Small intestine (tissue), 7 donors: ENCODE measurements at regions not wholly inside any gene's neighbourhood (a gene's known extent, or its start where the extent isn't known, plus 50 kb on each side); places are given as distances from the start of the nearest gene placed in this dataset.

Source experiments
- DNase-seq, 2 donors: peaks; one replicate each; pipeline versions ENCODE4 v3.0.0 to v3.0.0-alpha.2; 2013
- FAIRE-seq: peaks from 2 replicates; lab custom pipeline; 2012; peaks lifted over from hg19 to GRCh38; lab: Jason Lieb, UNC
- H3K27ac ChIP-seq, 3 donors: one replicate each; pipeline ENCODE4 v1.5.1; 2013; ENCODE audit warnings: low read length in 2 of 3, mild to moderate bottlenecking in 2 of 3, control low read depth in 1 of 3, inconsistent platforms in 1 of 3, low read depth in 1 of 3, moderate library complexity in 1 of 3
- H3K27me3 ChIP-seq, 3 donors: one replicate each; pipeline ENCODE4 v1.6.1; 2013; ENCODE audit warnings: low read length in 3 of 3, inconsistent platforms in 1 of 3; ENCODE audit not compliant: control insufficient read depth in 3 of 3, insufficient read depth in 3 of 3
- H3K36me3 ChIP-seq, 3 donors: one replicate each; pipeline ENCODE4 v1.6.1; 2013; ENCODE audit warnings: low read length in 3 of 3, inconsistent platforms in 1 of 3, low read depth in 1 of 3, mild to moderate bottlenecking in 1 of 3, moderate library complexity in 1 of 3; ENCODE audit not compliant: control insufficient read depth in 3 of 3, insufficient read depth in 2 of 3
- H3K4me1 ChIP-seq, 3 donors: one replicate each; pipeline ENCODE4 v1.6.1; 2013; ENCODE audit warnings: low read length in 2 of 3, inconsistent platforms in 1 of 3, low read depth in 1 of 3, mild to moderate bottlenecking in 1 of 3, moderate library complexity in 1 of 3; ENCODE audit not compliant: control insufficient read depth in 3 of 3, insufficient read depth in 2 of 3
- H3K4me3 ChIP-seq, 3 donors: one replicate each; pipeline ENCODE4 v1.5.1; 2013; ENCODE audit warnings: low read length in 3 of 3, control low read depth in 1 of 3, inconsistent platforms in 1 of 3, low read depth in 1 of 3, mild to moderate bottlenecking in 1 of 3, moderate library complexity in 1 of 3
- H3K9me3 ChIP-seq, 2 donors: one replicate each; pipeline ENCODE4 v1.6.1; 2013; ENCODE audit warnings: low read depth in 1 of 2, low read length in 1 of 2; ENCODE audit not compliant: control insufficient read depth in 2 of 2, insufficient read depth in 1 of 2
- WGBS, 3 donors: extraction: QIAGEN DNeasy Blood & Tissue Kit; methylation state at CpG; one replicate each; pipeline ENCODE4 v1.1.7; 2013; 5-methylcytosine and 5-hydroxymethylcytosine counted together
- donor health status: healthy with polysubstance abuse.
- donor health status: control.
- donor health status: control.
- donor health status: Bipolar disorder and iron deficiency.
- donor health status: healthy.

- Histone ChIP-seq H3K9me3 (no peaks in the 10 kb centered on the region), H3K4me1 (no peaks in the 10 kb centered on the region), H3K4me3 (no peak overlapping the region), H3K27me3 (no peaks in the 10 kb centered on the region), H3K27ac (no peak overlapping the region), H3K36me3 (no peaks in the 10 kb centered on the region)
- no peak for DNase-seq
- no peak for FAIRE-seq
Observed at GRCh38 chr3:18572809-18573208, 147.7 kb upstream of the SATB1 start.

- H3K9me3 ChIP-seq = no peaks in the 10 kb centered on the region
- no peaks in the 10 kb centered on the region for H3K4me1 ChIP-seq
- no peak overlapping the region for H3K27ac ChIP-seq
- no peaks in the 10 kb centered on the region for H3K36me3 ChIP-seq
- DNase-seq = no peak
- H3K27me3 ChIP-seq = no peaks in the 10 kb centered on the region
- no peak for FAIRE-seq
- H3K4me3 ChIP-seq = no peak overlapping the region
Observed at GRCh38 chr3:18567293-18567692, 142.2 kb upstream of the SATB1 start.

GRCh38 chr3:18562364-18563154 is 137.4 kb upstream of the SATB1 start:
- FAIRE-seq = no peak
- Histone ChIP-seq H3K4me3 (no peak overlapping the region), H3K27ac (no peak overlapping the region), H3K4me1 (no peaks in the 10 kb centered on the region), H3K9me3 (no peaks in the 10 kb centered on the region), H3K27me3 (no peaks in the 10 kb centered on the region), H3K36me3 (no peaks in the 10 kb centered on the region)
- WGBS, 3 donors = 49 to 81% (median 55%) methylated on average over 1 of the region's 1 CpG
- no peak for DNase-seq

- FAIRE-seq (no peak), DNase-seq (peak; percentile 25 to 62)
- Histone ChIP-seq H3K4me1 (no peaks in the 10 kb centered on the region), H3K9me3 (no peaks in the 10 kb centered on the region), H3K27ac (no peak overlapping the region), H3K36me3 (no peaks in the 10 kb centered on the region), H3K27me3 (no peaks in the 10 kb centered on the region), H3K4me3 (no peak overlapping the region)
- 2 to 11% (median 2%) methylated on average over 5 of the region's 5 CpGs for WGBS, 3 donors
Observed at GRCh38 chr3:18559331-18559842, 134.2 kb upstream of the SATB1 start.

GRCh38 chr3:18558507-18558906 is 133.4 kb upstream of the SATB1 start:
- no peak for FAIRE-seq
- H3K4me3 ChIP-seq = no peak overlapping the region
- H3K9me3 ChIP-seq = no peaks in the 10 kb centered on the region
- 68 to 89% (median 86%) methylated on average over 3 of the region's 3 CpGs for whole genome bisulfite sequencing, 3 donors
- no peak for DNase-seq
- H3K27ac ChIP-seq = no peak overlapping the region
- H3K36me3 ChIP-seq = no peaks in the 10 kb centered on the region
- no peaks in the 10 kb centered on the region for H3K4me1 ChIP-seq
- no peaks in the 10 kb centered on the region for H3K27me3 ChIP-seq

- WGBS, 3 donors = 66 to 75% (median 67%) methylated on average over 3 of the region's 3 CpGs
Observed at GRCh38 chr3:18557216-18557615, 132.1 kb upstream of the SATB1 start.

GRCh38 chr3:18556503-18557135 is 131.5 kb upstream of the SATB1 start:
- FAIRE-seq (no peak), DNase-seq (peak in 1 of 2 donors; percentile 25)
- Histone ChIP-seq H3K4me3 (no peak overlapping the region), H3K36me3 (no peaks in the 10 kb centered on the region), H3K9me3 (no peaks in the 10 kb centered on the region), H3K27me3 (no peaks in the 10 kb centered on the region), H3K27ac (no peak overlapping the region), H3K4me1 (no peaks in the 10 kb centered on the region)
- WGBS, 3 donors = 33 to 59% (median 39%) methylated on average over 4 of the region's 4 CpGs

More at GRCh38 chr3:18557216-18557615, 132.1 kb upstream of the SATB1 start:
- Histone ChIP-seq H3K27me3 (no peaks in the 10 kb centered on the region), H3K9me3 (no peaks in the 10 kb centered on the region), H3K4me3 (no peak overlapping the region), H3K4me1 (no peaks in the 10 kb centered on the region), H3K36me3 (no peaks in the 10 kb centered on the region), H3K27ac (no peak overlapping the region)
- FAIRE-seq (no peak), DNase-seq (no peak)

- no peak for FAIRE-seq
- WGBS, 3 donors = 57 to 87% (median 75%) methylated on average over 3 of the region's 3 CpGs
Observed at GRCh38 chr3:18556001-18556408, 130.9 kb upstream of the SATB1 start.

More at GRCh38 chr3:18556001-18556408, 130.9 kb upstream of the SATB1 start:
- Histone ChIP-seq H3K4me1 (no peaks in the 10 kb centered on the region), H3K9me3 (no peaks in the 10 kb centered on the region), H3K27me3 (no peaks in the 10 kb centered on the region), H3K4me3 (no peak overlapping the region), H3K27ac (no peak overlapping the region), H3K36me3 (no peaks in the 10 kb centered on the region)
- no peak for DNase-seq
